Upper lobe of left lung (tissue), 6 donors: ENCODE measurements at regions not wholly inside any gene's neighbourhood (a gene's known extent, or its start where the extent isn't known, plus 50 kb on each side); places are given as distances from the start of the nearest gene placed in this dataset.

Experiments used
- ATAC-seq, 2 donors: fragments of 200-7000 bp; cut with Tn5 transposase; one replicate each; pipeline ENCODE4 v1.9.1; 2022; ENCODE audit warnings: mild to moderate bottlenecking in 2 of 2, moderate library complexity in 2 of 2; ENCODE audit not compliant: low FRiP score in 2 of 2
- DNase-seq, 2 donors: peaks; one replicate each; pipeline ENCODE4 v3.0.0-alpha.2; 2019 to 2020
- H3K27ac ChIP-seq, 4 donors: fragments of 200-600 bp; sonication (generic); one replicate each; pipeline ENCODE4 v1.5.1; 2016 to 2019
- H3K27me3 ChIP-seq, 4 donors: fragments of 200-600 bp; sonication (generic); one replicate each; pipeline ENCODE4 v1.5.1; 2017 to 2019
- H3K36me3 ChIP-seq, 4 donors: fragments of 200-600 bp; sonication (generic); one replicate each; pipeline ENCODE4 v1.5.1; 2016 to 2019
- H3K4me1 ChIP-seq, 4 donors: fragments of 200-600 bp; sonication (generic); one replicate each; pipeline ENCODE4 v1.5.1; 2018 to 2019
- H3K4me3 ChIP-seq, 4 donors: fragments of 200-600 bp; sonication (generic); one replicate each; pipeline ENCODE4 v1.5.1; 2017 to 2019; ENCODE audit warnings: mild to moderate bottlenecking in 2 of 4, moderate library complexity in 1 of 4
- H3K9me3 ChIP-seq, 4 donors: fragments of 200-600 bp; sonication (generic); one replicate each; pipeline ENCODE4 v1.5.1; 2018 to 2019
- EP300 ChIP-seq, 4 donors: sonication (generic); formaldehyde crosslinking; IDR thresholded peaks; one replicate each; pipeline ENCODE4 v1.5.1; 2017; ENCODE audit warnings: antibody characterized with exemption in 4 of 4, control low read depth in 2 of 4
- POLR2A ChIP-seq, 4 donors: fragments of 450-650 bp; IDR thresholded peaks; one replicate each; pipeline ENCODE4 v1.5.1; 2016 to 2017; ENCODE audit warnings: antibody characterized with exemption in 4 of 4, mild to moderate bottlenecking in 2 of 4
- POLR2AphosphoS5 ChIP-seq, 2 donors: sonication (generic); formaldehyde crosslinking; IDR thresholded peaks; one replicate each; pipeline ENCODE4 v1.5.1; 2017; ENCODE audit warnings: antibody characterized with exemption in 2 of 2
- WGBS, 2 donors: methylation state at CpG; one replicate each; pipeline ENCODE4 v1.1.5; 2017 to 2018; 5-methylcytosine and 5-hydroxymethylcytosine counted together
- TF ChIP-seq, protein P1 (sequence below), 6 experiments: fragments of 450-650 bp in 4 of 6; fragments of 200-600 bp in 2 of 6; sonication (generic) in 2 of 6; IDR thresholded peaks; one replicate each; pipeline ENCODE4 v1.5.1; 2016 to 2019; ENCODE audit warnings: antibody characterized with exemption in 6 of 6
- donor health status: DM: no; HTN: no; CAD: no; lungs with moderate emphysema.
- donor health status: DM: no; HTN: yes; CAD: no; lungs with severe emphysema.

DNA sequence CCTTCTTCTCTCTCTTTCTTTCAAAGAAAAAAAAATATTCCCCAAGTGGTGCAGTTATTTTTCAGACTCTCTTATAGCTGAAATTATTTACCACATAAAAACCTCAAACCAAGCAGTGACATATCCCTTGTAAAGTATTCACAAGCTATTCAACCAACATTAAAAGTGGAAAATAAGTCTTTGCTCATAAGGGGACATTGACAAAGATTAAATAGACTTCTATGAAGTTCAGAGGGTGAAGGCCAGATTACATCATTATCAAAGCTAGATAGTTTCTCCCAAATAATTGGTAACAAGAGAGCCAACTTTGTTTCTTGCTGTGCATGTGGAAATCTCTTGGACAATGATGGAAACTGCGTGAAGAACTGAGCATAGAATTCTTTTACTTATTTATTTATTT lies 379.8 kb upstream of the RSPO3 start:
- H3K9me3 ChIP-seq, result no peaks in the 10 kb centered on the region
- H3K4me1 ChIP-seq, result no peaks in the 10 kb centered on the region
- H3K27ac ChIP-seq, result no peak overlapping the region
- H3K4me3 ChIP-seq, result no peak overlapping the region
- H3K27me3 ChIP-seq, result no peaks in the 10 kb centered on the region
- TF ChIP-seq EP300 (IDR thresholded peaks at IDR 0.05), result no peak
- TF ChIP-seq, protein P1, sequence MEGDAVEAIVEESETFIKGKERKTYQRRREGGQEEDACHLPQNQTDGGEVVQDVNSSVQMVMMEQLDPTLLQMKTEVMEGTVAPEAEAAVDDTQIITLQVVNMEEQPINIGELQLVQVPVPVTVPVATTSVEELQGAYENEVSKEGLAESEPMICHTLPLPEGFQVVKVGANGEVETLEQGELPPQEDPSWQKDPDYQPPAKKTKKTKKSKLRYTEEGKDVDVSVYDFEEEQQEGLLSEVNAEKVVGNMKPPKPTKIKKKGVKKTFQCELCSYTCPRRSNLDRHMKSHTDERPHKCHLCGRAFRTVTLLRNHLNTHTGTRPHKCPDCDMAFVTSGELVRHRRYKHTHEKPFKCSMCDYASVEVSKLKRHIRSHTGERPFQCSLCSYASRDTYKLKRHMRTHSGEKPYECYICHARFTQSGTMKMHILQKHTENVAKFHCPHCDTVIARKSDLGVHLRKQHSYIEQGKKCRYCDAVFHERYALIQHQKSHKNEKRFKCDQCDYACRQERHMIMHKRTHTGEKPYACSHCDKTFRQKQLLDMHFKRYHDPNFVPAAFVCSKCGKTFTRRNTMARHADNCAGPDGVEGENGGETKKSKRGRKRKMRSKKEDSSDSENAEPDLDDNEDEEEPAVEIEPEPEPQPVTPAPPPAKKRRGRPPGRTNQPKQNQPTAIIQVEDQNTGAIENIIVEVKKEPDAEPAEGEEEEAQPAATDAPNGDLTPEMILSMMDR (IDR thresholded peaks at IDR 0.05), result no peak
- TF ChIP-seq POLR2AphosphoS5 (IDR thresholded peaks at IDR 0.05), result no peak
- TF ChIP-seq POLR2A (IDR thresholded peaks at IDR 0.05), result no peak
- no peaks in the 10 kb centered on the region for H3K36me3 ChIP-seq
- ATAC-seq (no peak), DNase-seq (no peak)
- 78% methylated on average over 1 of the region's 1 CpG for WGBS, 2 donors

DNA sequence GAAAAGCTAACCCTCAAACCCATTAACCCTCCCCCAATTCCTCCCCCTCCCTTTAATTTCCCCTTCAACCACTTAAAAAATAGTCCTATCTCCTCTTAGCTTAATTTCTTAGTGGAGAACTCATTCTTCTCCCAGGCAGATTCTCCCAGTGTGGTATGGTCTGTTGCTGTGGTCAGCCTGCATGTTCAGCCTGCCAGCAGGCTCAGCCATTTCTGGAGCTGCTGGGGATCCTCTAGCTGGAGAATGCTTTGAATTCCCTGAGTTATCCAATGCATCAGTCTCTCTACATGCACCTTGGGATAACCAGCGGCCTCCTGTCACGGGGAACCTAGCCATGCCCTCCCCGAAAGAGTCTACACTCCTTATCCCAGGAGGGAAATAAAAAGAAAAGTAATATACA lies 375.4 kb upstream of the RSPO3 start:
- H3K27ac ChIP-seq, result no peak overlapping the region
- TF ChIP-seq, protein P1 (IDR thresholded peaks at IDR 0.05), result no peak
- H3K27me3 ChIP-seq, result no peaks in the 10 kb centered on the region
- no peaks in the 10 kb centered on the region for H3K9me3 ChIP-seq
- ATAC-seq (no peak), DNase-seq (no peak)
- no peaks in the 10 kb centered on the region for H3K4me1 ChIP-seq
- no peak overlapping the region for H3K4me3 ChIP-seq
- H3K36me3 ChIP-seq, result no peaks in the 10 kb centered on the region
- 76 to 80% methylated on average over 3 of the region's 3 CpGs for WGBS, 2 donors

DNA sequence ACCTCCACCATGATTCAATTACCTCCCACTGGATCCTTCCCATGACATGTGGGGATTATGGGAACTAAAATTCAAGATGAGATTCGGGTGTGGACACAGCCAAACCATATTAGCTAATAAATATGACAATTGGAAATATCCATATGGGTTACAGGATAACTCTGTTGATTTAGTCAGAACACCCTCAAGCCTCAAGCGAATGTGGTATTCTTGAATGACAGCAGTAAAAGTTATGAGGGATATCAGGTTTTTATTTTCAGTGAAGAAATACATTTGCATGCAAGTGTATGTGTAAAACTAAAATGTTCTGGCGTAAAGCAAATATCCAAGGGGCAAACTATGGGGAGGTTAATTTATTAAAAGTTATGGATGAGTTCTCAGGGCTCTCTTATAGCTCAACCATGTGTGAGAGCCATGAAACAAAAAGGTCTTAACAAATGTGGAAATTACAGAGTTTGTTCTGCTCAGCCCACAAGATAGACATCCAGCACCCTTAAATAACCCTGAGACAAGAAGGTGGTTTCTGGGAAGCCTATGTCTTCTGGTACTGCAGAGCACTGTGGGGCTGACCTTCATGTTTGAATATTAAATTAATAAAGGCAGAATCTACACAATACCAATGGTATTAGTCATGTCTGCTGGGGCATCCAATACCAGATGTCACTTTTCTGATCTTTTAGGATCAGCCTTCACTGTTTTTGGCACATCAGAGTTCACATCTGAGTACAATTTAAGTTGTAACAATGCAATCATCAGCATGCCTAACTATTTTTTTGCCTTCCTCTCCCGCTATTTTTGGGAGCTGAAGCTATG lies 370.5 kb upstream of the RSPO3 start:
- Histone ChIP-seq H3K4me3 (no peak overlapping the region), H3K9me3 (peaks cover 0 to 4% (median 1%) of the 10 kb centered on the region in 4 donors), H3K4me1 (no peaks in the 10 kb centered on the region), H3K36me3 (no peaks in the 10 kb centered on the region), H3K27me3 (no peaks in the 10 kb centered on the region), H3K27ac (no peak overlapping the region)
- DNase-seq (no peak), ATAC-seq (peak in 1 of 2 donors; percentile 21)
- TF ChIP-seq, protein P1 (IDR thresholded peaks at IDR 0.05), result no peak
- TF ChIP-seq POLR2A (IDR thresholded peaks at IDR 0.05), result no peak
- TF ChIP-seq EP300 (IDR thresholded peaks at IDR 0.05), result no peak
- TF ChIP-seq POLR2AphosphoS5 (IDR thresholded peaks at IDR 0.05), result no peak
- WGBS, 2 donors, result 72 to 82% methylated on average over 4 of the region's 4 CpGs

DNA sequence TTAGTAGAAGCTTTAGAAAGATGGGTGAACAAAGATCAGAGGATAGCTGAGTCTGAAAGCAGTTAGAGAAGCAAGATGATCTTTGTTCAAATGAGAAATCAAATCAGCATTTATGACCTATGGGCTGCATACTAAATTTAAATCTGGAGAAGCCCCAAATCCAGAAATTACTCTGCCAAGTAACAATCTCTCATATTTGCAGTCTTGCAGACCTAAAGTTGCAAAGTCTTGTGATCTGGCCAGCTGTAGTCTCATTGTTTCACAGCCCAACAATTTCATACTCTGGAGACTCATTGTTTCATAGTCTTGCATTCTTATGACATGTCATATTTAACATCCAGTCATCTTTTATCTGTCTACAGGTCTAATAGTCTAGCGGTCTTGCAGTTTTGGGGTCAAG lies 364.9 kb upstream of the RSPO3 start:
- WGBS, 2 donors, result 80 to 86% methylated on average over 1 of the region's 1 CpG
- Histone ChIP-seq H3K36me3 (no peaks in the 10 kb centered on the region), H3K4me1 (no peaks in the 10 kb centered on the region), H3K9me3 (peaks cover 0 to 4% (median 1%) of the 10 kb centered on the region in 4 donors), H3K27me3 (no peaks in the 10 kb centered on the region), H3K27ac (no peak overlapping the region), H3K4me3 (no peak overlapping the region)
- ATAC-seq (no peak), DNase-seq (no peak)
- TF ChIP-seq EP300 (IDR thresholded peaks at IDR 0.05) (no peak), POLR2A (IDR thresholded peaks at IDR 0.05) (no peak), POLR2AphosphoS5 (IDR thresholded peaks at IDR 0.05) (no peak)
- TF ChIP-seq, protein P1 (IDR thresholded peaks at IDR 0.05), result no peak

DNA sequence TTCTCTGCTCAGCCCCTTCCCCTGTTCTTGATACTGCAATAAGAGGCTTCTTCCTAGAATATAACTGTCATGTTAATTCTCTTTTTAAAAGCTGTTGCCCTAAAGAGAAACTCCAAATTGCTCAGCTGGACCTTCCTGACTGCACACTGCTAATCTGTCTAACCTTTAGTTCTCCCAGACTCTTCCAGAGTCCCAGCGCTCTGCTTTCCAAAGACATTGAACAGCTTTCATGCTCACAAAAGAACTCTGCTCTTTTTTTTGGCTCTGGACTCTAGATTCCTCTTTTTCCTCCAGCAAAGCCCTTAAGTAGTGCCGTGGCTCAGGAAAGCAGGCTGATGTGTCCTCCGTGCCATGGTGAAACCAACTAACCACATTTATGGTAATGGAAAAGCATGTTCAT lies 356.6 kb upstream of the RSPO3 start:
- H3K4me3 ChIP-seq, result no peak overlapping the region
- no peak for DNase-seq
- H3K27ac ChIP-seq, result no peak overlapping the region
- ATAC-seq, result no peak
- H3K27me3 ChIP-seq, result no peaks in the 10 kb centered on the region
- TF ChIP-seq POLR2AphosphoS5 (IDR thresholded peaks at IDR 0.05) (no peak), EP300 (IDR thresholded peaks at IDR 0.05) (no peak), POLR2A (IDR thresholded peaks at IDR 0.05) (no peak)
- TF ChIP-seq, protein P1 (IDR thresholded peaks at IDR 0.05), result no peak
- no peaks in the 10 kb centered on the region for H3K36me3 ChIP-seq
- H3K9me3 ChIP-seq, result no peaks in the 10 kb centered on the region
- H3K4me1 ChIP-seq, result no peaks in the 10 kb centered on the region
- 76 to 90% methylated on average over 3 of the region's 3 CpGs for WGBS, 2 donors
